ENCODE measurements at regions not wholly inside any gene's neighbourhood (a gene's known extent, or its start where the extent isn't known, plus 50 kb on each side); places are given as distances from the start of the nearest gene placed in this dataset.
"Not testable (repeated sequence)": the region's sequence is repeated elsewhere in the genome, so short reads cannot be mapped to it uniquely, and the experiment has no call there.

DNA sequence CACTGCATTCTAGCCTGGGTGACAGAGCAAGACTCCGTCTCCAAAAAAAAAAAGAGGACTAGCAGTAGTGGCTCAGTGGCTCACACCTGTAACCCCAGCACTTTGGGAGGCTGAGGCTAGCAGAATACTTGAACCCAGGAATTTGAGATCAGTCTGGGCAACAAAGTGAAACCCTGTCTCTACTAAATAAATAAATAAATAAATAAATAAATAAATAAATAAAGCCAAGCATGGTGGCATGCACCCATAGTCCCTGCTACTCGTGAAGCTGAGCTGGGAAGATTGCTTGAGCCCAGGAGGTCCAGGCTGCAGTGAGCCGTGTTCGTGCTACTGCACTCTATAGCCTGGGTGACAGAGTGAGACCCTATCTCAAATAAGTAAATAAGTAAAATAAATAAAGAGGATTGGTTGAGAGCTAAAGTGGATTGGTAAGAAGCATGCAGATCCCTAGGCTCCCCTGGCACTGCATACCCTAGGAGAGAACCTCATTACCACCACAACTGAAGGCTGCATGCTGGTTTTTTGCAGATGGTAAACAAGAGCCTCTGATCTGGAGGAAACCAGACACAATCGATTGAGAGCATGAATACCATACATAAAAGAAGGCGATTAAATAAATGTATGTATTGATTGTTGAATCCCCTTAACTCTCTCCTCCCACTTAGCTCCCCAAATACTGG, 163.2 kb downstream of the REEP3 start:
- TF ChIP-seq, protein P1, sequence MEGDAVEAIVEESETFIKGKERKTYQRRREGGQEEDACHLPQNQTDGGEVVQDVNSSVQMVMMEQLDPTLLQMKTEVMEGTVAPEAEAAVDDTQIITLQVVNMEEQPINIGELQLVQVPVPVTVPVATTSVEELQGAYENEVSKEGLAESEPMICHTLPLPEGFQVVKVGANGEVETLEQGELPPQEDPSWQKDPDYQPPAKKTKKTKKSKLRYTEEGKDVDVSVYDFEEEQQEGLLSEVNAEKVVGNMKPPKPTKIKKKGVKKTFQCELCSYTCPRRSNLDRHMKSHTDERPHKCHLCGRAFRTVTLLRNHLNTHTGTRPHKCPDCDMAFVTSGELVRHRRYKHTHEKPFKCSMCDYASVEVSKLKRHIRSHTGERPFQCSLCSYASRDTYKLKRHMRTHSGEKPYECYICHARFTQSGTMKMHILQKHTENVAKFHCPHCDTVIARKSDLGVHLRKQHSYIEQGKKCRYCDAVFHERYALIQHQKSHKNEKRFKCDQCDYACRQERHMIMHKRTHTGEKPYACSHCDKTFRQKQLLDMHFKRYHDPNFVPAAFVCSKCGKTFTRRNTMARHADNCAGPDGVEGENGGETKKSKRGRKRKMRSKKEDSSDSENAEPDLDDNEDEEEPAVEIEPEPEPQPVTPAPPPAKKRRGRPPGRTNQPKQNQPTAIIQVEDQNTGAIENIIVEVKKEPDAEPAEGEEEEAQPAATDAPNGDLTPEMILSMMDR (IDR thresholded peaks at IDR 0.05) = no peak
- TF ChIP-seq POLR2A (IDR thresholded peaks at IDR 0.05) = no peak
- H3K27ac ChIP-seq = no peak overlapping the region
- H3K9me3 ChIP-seq = no peaks in the 10 kb centered on the region
- no peak for DNase-seq
- no peaks in the 10 kb centered on the region for H3K27me3 ChIP-seq
- H3K36me3 ChIP-seq = no peaks in the 10 kb centered on the region
- H3K4me3 ChIP-seq = no peak overlapping the region
- no peaks in the 10 kb centered on the region for H3K4me1 ChIP-seq

DNA sequence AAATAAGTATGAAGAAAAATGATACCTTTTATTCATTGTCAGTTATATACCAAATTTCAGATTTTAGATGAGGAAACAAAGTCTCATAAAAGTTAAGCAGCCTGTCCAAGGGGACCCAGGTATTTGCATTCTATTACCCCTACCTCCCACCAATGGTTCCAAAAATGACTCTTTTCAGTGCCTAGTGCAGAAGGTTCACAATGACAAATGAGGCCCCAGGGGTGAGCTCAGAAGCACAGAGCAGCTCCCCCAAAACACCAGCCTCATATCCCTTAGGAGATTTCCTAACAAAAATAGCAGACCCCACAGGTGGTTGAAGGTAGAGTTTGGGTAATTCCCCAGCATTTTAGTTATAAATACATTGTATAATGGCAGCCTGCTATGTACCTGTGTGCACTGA, 168.6 kb downstream of the REEP3 start:
- no peak overlapping the region for H3K27ac ChIP-seq
- no peaks in the 10 kb centered on the region for H3K27me3 ChIP-seq
- no peaks in the 10 kb centered on the region for H3K9me3 ChIP-seq
- no peak for TF ChIP-seq POLR2A (IDR thresholded peaks at IDR 0.05)
- TF ChIP-seq, protein P1 (IDR thresholded peaks at IDR 0.05) = no peak
- no peak for DNase-seq
- H3K36me3 ChIP-seq = no peaks in the 10 kb centered on the region
- no peak overlapping the region for H3K4me3 ChIP-seq
- H3K4me1 ChIP-seq = peaks cover 0 to 3% (median 0%) of the 10 kb centered on the region in 4 donors

DNA sequence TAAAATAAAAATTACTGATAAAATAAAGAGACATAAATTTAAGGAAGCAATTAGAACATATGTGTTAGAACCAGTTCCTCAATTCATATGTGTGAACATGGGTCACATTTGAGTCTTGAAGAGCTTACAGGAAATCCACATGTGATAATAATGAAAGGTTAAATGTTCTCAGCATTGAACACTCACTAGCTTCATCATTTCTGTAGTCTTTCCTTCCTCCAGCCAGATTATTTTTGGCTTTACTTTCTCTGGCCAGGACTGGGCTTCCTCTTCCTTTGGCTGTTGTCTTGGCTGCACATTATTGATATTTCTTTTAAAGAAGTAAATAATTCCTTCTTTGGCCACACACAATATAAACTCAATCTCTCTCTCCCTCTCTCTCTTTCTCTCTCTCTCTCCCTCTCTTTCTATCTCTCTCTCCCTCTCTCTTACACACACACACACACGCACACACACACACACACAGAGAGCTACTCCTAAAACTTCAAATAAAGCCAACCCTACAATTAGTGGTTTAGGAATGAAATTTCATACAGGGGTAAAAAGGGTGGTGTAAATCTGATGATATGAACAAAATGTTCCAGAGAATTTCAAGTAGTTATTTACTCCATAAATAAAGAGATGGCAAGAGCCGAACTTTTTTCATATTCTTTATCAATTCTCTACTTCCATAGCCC, 171.2 kb downstream of the REEP3 start:
- H3K36me3 ChIP-seq = no peaks in the 10 kb centered on the region
- DNase-seq = no peak
- TF ChIP-seq, protein P1 (IDR thresholded peaks at IDR 0.05) = no peak
- TF ChIP-seq POLR2A (IDR thresholded peaks at IDR 0.05) = no peak
- no peaks in the 10 kb centered on the region for H3K9me3 ChIP-seq
- H3K4me3 ChIP-seq = no peak overlapping the region
- no peaks in the 10 kb centered on the region for H3K27me3 ChIP-seq
- H3K4me1 ChIP-seq = peaks cover 0 to 3% (median 0%) of the 10 kb centered on the region in 4 donors
- H3K27ac ChIP-seq = peak overlapping the region in 1 of 4 donors; percentile 34

DNA sequence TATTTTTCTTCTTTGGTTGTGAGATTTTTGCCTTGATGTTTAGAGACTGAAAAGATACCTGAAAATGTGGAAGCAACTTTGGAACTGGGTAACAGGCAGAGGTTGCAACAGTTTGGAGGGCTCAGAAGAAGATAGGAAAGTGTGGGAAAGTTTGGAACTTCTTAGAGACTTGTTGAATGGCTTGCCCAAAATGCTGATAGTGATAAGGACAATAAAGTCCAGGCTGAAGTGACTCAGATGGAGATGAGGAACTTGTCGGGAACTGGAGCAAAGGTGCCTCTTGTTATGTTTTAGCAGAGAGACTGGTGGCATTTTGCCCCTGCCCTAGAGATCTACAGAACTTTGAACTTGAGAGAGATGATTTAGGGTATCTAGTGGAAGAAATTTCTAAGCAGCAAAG, 171.8 kb downstream of the REEP3 start:
- not testable (repeated sequence) for H3K4me3 ChIP-seq, DNase-seq, H3K4me1 ChIP-seq, H3K27me3 ChIP-seq, H3K27ac ChIP-seq, H3K36me3 ChIP-seq, H3K9me3 ChIP-seq

DNA sequence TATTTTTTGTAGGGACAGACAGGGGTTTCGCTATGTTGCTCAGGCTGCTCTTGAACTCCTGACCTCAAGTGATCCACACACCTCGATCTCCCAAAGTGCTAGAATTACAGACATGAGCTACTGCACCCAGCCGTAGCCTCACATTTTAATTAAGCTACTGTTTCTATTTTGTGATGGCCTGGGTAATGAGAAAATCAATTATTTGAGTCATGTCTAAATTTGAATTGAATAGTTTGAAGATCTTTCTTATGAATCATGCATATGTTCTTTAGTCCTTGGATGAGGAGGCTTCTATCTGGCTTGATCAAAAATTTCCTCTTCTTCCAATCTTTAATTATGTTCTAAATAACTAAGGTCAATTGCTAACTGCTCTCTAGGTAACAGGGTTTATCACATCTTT, 175.0 kb downstream of the REEP3 start:
- TF ChIP-seq POLR2A (IDR thresholded peaks at IDR 0.05) = no peak
- TF ChIP-seq, protein P1 (IDR thresholded peaks at IDR 0.05) = no peak
- Histone ChIP-seq H3K4me3 (no peak overlapping the region), H3K4me1 (peaks cover 0 to 22% (median 6%) of the 10 kb centered on the region in 4 donors), H3K27me3 (no peaks in the 10 kb centered on the region), H3K9me3 (no peaks in the 10 kb centered on the region), H3K27ac (no peak overlapping the region), H3K36me3 (no peaks in the 10 kb centered on the region)
- no peak for DNase-seq

DNA sequence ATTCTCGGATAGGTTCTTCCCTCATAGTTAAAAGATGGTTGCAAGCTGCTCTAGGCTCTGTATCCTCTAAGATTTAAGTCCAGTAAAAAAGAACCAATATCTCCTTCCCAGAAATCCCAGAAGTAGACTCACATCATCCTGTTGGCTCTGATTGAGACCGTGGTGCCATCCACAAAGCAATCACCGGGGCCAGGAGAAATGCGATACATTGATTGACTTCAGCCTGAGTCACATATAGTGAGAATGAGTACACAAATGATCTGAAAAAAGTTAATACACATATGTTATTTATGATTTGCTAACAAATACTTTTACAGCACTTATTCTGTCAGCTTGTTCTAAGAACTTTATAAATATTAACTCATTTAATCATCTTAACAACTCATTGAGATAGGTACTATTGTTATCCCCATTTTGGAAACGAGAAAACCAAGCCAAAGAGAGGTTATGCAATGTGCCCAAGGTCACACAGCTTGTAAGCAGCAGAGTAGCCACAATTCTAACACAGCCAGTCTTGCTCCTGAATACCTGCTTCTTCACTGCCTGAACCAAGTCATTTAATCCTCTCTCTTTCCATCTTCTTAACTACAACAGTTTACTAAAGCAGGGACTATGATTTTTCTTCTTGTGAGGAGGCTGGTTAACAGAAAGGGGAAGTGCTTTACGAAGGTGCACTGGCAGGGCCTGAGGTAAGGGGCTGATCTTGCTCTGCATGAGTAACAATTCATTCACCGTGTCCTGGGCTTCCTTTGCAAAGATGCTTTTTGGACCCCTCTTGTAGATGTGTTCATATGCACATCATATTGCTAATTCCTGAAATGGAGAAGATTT, 177.0 kb downstream of the REEP3 start:
- no peak overlapping the region for H3K27ac ChIP-seq
- no peak overlapping the region for H3K4me3 ChIP-seq
- H3K36me3 ChIP-seq = no peaks in the 10 kb centered on the region
- H3K9me3 ChIP-seq = no peaks in the 10 kb centered on the region
- DNase-seq = peak in 1 of 3 donors; percentile 29
- peaks cover 0 to 32% (median 5%) of the 10 kb centered on the region in 4 donors for H3K4me1 ChIP-seq
- no peaks in the 10 kb centered on the region for H3K27me3 ChIP-seq
- TF ChIP-seq POLR2A (IDR thresholded peaks at IDR 0.05) = no peak
- TF ChIP-seq, protein P1 (IDR thresholded peaks at IDR 0.05) = no peak

Measured in Peyer's patch (tissue), 4 donors.